ENCODE measurements at regions not wholly inside any gene's neighbourhood (a gene's known extent, or its start where the extent isn't known, plus 50 kb on each side); places are given as distances from the start of the nearest gene placed in this dataset.

DNA sequence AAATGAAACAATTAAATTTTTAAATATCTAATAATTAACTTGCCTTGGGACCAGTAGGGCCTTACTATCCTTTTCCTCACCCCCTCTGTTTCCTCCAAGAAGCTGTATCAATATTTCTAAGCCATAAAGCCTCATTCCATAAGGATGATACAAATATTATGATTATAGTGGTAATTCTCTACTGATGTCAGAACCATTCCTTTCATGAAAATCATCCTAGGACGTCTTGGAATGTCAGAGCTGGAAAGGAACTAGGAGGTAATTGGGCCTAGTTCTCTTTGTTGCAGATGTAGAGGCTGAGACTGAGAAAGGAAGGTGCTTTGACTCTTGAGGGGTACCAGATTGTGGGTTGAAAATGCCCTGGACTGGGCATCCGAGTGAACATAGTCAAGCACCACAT, 766.7 kb upstream of the GHITM start:
- no peaks in the 10 kb centered on the region for H3K27me3 ChIP-seq
- no peaks in the 10 kb centered on the region for H3K9me3 ChIP-seq
- TF ChIP-seq, protein P1, sequence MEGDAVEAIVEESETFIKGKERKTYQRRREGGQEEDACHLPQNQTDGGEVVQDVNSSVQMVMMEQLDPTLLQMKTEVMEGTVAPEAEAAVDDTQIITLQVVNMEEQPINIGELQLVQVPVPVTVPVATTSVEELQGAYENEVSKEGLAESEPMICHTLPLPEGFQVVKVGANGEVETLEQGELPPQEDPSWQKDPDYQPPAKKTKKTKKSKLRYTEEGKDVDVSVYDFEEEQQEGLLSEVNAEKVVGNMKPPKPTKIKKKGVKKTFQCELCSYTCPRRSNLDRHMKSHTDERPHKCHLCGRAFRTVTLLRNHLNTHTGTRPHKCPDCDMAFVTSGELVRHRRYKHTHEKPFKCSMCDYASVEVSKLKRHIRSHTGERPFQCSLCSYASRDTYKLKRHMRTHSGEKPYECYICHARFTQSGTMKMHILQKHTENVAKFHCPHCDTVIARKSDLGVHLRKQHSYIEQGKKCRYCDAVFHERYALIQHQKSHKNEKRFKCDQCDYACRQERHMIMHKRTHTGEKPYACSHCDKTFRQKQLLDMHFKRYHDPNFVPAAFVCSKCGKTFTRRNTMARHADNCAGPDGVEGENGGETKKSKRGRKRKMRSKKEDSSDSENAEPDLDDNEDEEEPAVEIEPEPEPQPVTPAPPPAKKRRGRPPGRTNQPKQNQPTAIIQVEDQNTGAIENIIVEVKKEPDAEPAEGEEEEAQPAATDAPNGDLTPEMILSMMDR (IDR thresholded peaks at IDR 0.05): no peak
- TF ChIP-seq POLR2A (IDR thresholded peaks at IDR 0.05): no peak
- 73 to 94% methylated on average over 2 of the region's 2 CpGs for WGBS, 2 donors
- H3K36me3 ChIP-seq: no peaks in the 10 kb centered on the region
- no peak overlapping the region for H3K4me3 ChIP-seq (replicated peaks in 1 of 3)
- intact Hi-C loops (cut with DNase I): no loop called here
- no peaks in the 10 kb centered on the region for H3K4me1 ChIP-seq
- no peak for DNase-seq
- no peak overlapping the region for H3K27ac ChIP-seq

DNA sequence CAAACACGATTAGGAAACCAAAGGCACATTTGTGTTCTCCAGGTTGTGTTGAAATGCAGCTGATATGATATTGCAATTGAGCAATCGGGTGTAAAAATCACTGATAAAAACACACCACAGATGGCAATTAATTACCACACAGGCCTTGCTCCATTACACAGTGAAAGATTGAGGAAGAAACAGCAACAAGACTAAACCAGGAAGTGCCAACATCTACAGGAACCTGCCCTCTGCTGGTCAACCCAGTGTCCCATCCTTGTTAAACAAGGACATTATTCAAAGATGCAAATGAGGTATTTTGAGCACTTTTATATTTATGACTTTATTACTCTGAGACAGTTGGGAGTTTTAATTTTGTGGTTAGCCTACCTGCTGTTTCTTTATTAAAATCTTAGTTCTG, 765.6 kb upstream of the GHITM start:
- Histone ChIP-seq H3K27me3 (no peaks in the 10 kb centered on the region), H3K4me1 (no peaks in the 10 kb centered on the region), H3K9me3 (no peaks in the 10 kb centered on the region), H3K4me3 (replicated peaks in 1 of 3) (no peak overlapping the region), H3K27ac (no peak overlapping the region), H3K36me3 (no peaks in the 10 kb centered on the region)
- TF ChIP-seq, protein P1 (IDR thresholded peaks at IDR 0.05): no peak
- no peak for TF ChIP-seq POLR2A (IDR thresholded peaks at IDR 0.05)
- no peak for DNase-seq
- intact Hi-C loops (cut with DNase I): no loop called here
- WGBS, 2 donors: 91% methylated on average over 2 of the region's 2 CpGs

DNA sequence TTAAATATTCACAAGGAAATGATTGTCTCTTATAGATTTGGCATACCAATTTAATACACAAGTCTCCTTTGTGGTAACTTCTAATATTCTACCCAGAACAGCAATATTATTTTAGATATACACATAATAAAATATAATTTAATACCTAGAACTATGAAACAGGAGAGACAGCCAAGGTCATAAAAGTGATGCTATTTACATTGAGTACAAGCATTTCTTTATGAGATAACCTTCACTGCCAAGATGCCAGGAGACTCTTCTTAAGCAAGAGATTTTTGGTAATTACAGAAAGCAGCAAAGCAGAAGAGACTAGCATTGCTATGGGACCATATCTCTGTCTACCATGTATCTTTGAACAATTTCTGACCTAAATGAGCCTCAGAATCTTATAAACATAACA, 764.6 kb upstream of the GHITM start:
- Histone ChIP-seq H3K36me3 (no peaks in the 10 kb centered on the region), H3K9me3 (no peaks in the 10 kb centered on the region), H3K27me3 (no peaks in the 10 kb centered on the region), H3K4me1 (no peaks in the 10 kb centered on the region), H3K4me3 (replicated peaks in 1 of 3) (no peak overlapping the region), H3K27ac (no peak overlapping the region)
- TF ChIP-seq, protein P1 (IDR thresholded peaks at IDR 0.05): no peak
- no peak for TF ChIP-seq POLR2A (IDR thresholded peaks at IDR 0.05)
- intact Hi-C loops (cut with DNase I): no loop called here
- no peak for DNase-seq

DNA sequence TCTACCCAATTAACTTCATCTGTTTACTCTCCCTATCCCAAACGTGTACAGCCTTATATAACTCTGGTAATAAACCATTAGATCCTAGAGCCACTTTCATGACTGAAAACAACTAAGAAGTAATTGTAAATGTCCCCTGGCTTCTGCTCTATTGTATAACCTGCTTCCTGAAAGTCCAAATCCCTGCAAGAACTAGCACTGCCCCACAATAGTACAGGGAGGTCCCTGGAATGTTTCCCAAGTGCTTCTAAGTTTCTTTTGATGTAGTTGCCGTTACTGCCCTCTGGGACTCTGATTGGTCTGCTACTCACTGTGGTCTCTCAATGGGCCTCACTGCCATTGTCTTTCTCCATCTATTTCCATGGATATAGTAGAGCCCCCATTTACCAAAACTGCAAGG, 764.0 kb upstream of the GHITM start:
- TF ChIP-seq POLR2A (IDR thresholded peaks at IDR 0.05): no peak
- TF ChIP-seq, protein P1 (IDR thresholded peaks at IDR 0.05): no peak
- 58 to 69% methylated on average over 2 of the region's 2 CpGs for WGBS, 2 donors
- Histone ChIP-seq H3K27ac (no peak overlapping the region), H3K27me3 (no peaks in the 10 kb centered on the region), H3K4me3 (replicated peaks in 1 of 3) (no peak overlapping the region), H3K36me3 (no peaks in the 10 kb centered on the region), H3K9me3 (no peaks in the 10 kb centered on the region), H3K4me1 (no peaks in the 10 kb centered on the region)
- no peak for DNase-seq
- intact Hi-C loops (cut with DNase I): no loop called here

DNA sequence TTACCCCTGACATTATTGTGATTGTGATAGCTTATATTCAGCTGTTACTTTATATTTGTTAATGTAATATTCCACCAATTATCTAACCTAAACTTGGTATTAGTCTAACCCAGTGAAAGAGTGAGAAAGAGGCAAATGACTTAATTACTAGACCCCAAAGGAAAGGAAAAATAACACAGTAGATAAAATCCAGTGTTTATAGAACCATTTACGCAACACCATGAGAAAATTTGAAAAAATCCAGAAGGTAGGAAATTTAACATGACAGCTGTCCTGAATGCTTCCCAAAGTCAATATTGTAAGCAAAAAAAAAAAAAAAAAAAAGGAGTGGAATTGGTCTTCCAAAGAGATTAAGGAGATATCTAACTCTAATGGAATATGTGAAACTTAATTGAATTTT, 741.5 kb upstream of the GHITM start:
- intact Hi-C loops (cut with DNase I): no loop called here
- Histone ChIP-seq H3K4me1 (no peaks in the 10 kb centered on the region), H3K27me3 (no peaks in the 10 kb centered on the region), H3K27ac (no peak overlapping the region), H3K9me3 (no peaks in the 10 kb centered on the region), H3K36me3 (no peaks in the 10 kb centered on the region), H3K4me3 (replicated peaks in 1 of 3) (no peak overlapping the region)
- WGBS, 2 donors: 84 to 86% methylated on average over 1 of the region's 1 CpG
- DNase-seq: no peak
- TF ChIP-seq, protein P1 (IDR thresholded peaks at IDR 0.05): no peak
- TF ChIP-seq POLR2A (IDR thresholded peaks at IDR 0.05): no peak

Measured in thyroid gland (tissue), 4 donors.